WTC11 (cell line): ENCODE measurements at regions not wholly inside any gene's neighbourhood (a gene's known extent, or its start where the extent isn't known, plus 50 kb on each side); places are given as distances from the start of the nearest gene placed in this dataset.

Source experiments
- ATAC-seq: fragments of 200-7000 bp; cut with Tn5 transposase; 2 replicates; pipeline ENCODE4 v1.10.0; 2021; ENCODE audit warnings: mild to moderate bottlenecking, moderate library complexity
- CTCF ChIA-PET: fragments of 300-600 bp; sonication (Branson Sonifier 250); formaldehyde crosslinking; loops from one replicate; lab custom pipeline; 2021; ENCODE audit warnings: antibody characterized with exemption; lab: Charles Lee
- POLR2A ChIA-PET: fragments of 350-600 bp; sonication (Branson Sonifier 250); formaldehyde crosslinking; loops from one replicate; lab custom pipeline; 2021; ENCODE audit warnings: antibody characterized with exemption; lab: Charles Lee
- DNase-seq: peaks from one replicate; pipeline ENCODE4 v3.0.0; 2021; ENCODE audit warnings: low spot score
- H3K27ac Mint-ChIP-seq: 2 replicates; pipeline ENCODE4 v1.8.0; 2021; ENCODE audit warnings: mixed read lengths
- H3K27me3 Mint-ChIP-seq: 2 replicates; pipeline ENCODE4 v1.8.0; 2021; ENCODE audit warnings: low read depth, mild to moderate bottlenecking, moderate library complexity, mixed read lengths
- H3K36me3 Mint-ChIP-seq: 2 replicates; pipeline ENCODE4 v1.8.0; 2021; ENCODE audit warnings: mixed read lengths
- H3K4me1 Mint-ChIP-seq: 2 replicates; pipeline ENCODE4 v1.8.0; 2022; ENCODE audit warnings: mixed read lengths
- H3K4me3 Mint-ChIP-seq: 2 replicates; pipeline ENCODE4 v1.8.0; 2021; ENCODE audit warnings: mild to moderate bottlenecking, moderate library complexity, mixed read lengths
- H3K9me3 Mint-ChIP-seq: 2 replicates; pipeline ENCODE4 v1.8.0; 2021; ENCODE audit warnings: mixed read lengths
- CREM ChIP-seq: sonication (generic); formaldehyde crosslinking; IDR thresholded peaks from 2 replicates; pipeline ENCODE4 v1.8.1; 2022; ENCODE audit warnings: mild to moderate bottlenecking, missing genetic modification reagents, moderate library complexity
- CTCF ChIP-seq: fragments of 200-600 bp; IDR thresholded peaks from 2 replicates; pipeline ENCODE4 v1.8.0; 2022; ENCODE audit warnings: antibody characterized with exemption
- ERG ChIP-seq: fragments of 250-450 bp; sonication (Bioruptor Pico); IDR thresholded peaks from 2 replicates; pipeline ENCODE4 v1.8.0; 2021; ENCODE audit warnings: mild to moderate bottlenecking
- FOXJ3 ChIP-seq: sonication (generic); formaldehyde crosslinking; IDR thresholded peaks from 2 replicates; pipeline ENCODE4 v1.9.0; 2021; ENCODE audit warnings: missing genetic modification reagents, mild to moderate bottlenecking, borderline replicate concordance
- FOXP1 ChIP-seq: sonication (generic); formaldehyde crosslinking; IDR thresholded peaks from 2 replicates; pipeline ENCODE4 v1.8.0; 2022; ENCODE audit warnings: missing genetic modification reagents, mild to moderate bottlenecking, moderate library complexity, borderline replicate concordance
- HMGA2 ChIP-seq: fragments of 250-450 bp; sonication (Bioruptor Pico); IDR thresholded peaks from 2 replicates; pipeline ENCODE4 v1.4.0; 2021; ENCODE audit warnings: mild to moderate bottlenecking, moderate library complexity
- MXD4 ChIP-seq: fragments of 250-450 bp; sonication (Bioruptor Pico); IDR thresholded peaks from 2 replicates; pipeline ENCODE4 v1.8.0; 2021; ENCODE audit warnings: mild to moderate bottlenecking, moderate library complexity, borderline replicate concordance
- NFATC4 ChIP-seq: fragments of 250-450 bp; sonication (Bioruptor Pico); IDR thresholded peaks from 2 replicates; pipeline ENCODE4 v1.9.0; 2021; ENCODE audit warnings: mild to moderate bottlenecking
- NR1H2 ChIP-seq: sonication (generic); formaldehyde crosslinking; IDR thresholded peaks from 2 replicates; pipeline ENCODE4 v1.9.0; 2021; ENCODE audit warnings: mild to moderate bottlenecking, moderate library complexity, missing genetic modification reagents
- RELA ChIP-seq: sonication (generic); formaldehyde crosslinking; IDR thresholded peaks from 2 replicates; pipeline ENCODE4 v1.8.1; 2022; ENCODE audit warnings: missing genetic modification reagents, mild to moderate bottlenecking, borderline replicate concordance
- SMAD3 ChIP-seq: sonication (generic); formaldehyde crosslinking; IDR thresholded peaks from 2 replicates; pipeline ENCODE4 v1.8.0; 2022; ENCODE audit warnings: missing genetic modification reagents, mild to moderate bottlenecking, borderline replicate concordance
- STAT6 ChIP-seq: sonication (generic); formaldehyde crosslinking; conservative IDR thresholded peaks from 2 replicates; pipeline ENCODE4 v1.8.1; 2023; ENCODE audit warnings: mild to moderate bottlenecking, low read depth, missing genetic modification reagents, moderate library complexity
- TEAD4 ChIP-seq: sonication (generic); formaldehyde crosslinking; IDR thresholded peaks from 2 replicates; pipeline ENCODE4 v1.8.0; 2022; ENCODE audit warnings: mild to moderate bottlenecking, missing genetic modification reagents
- TP53 ChIP-seq: sonication (generic); formaldehyde crosslinking; IDR thresholded peaks from 2 replicates; pipeline ENCODE4 v1.8.1; 2023; ENCODE audit warnings: mild to moderate bottlenecking, missing genetic modification reagents
- USF1 ChIP-seq: sonication (generic); formaldehyde crosslinking; IDR thresholded peaks from 2 replicates; pipeline ENCODE4 v1.8.0; 2022; ENCODE audit warnings: mild to moderate bottlenecking, missing genetic modification reagents
- USF2 ChIP-seq: sonication (generic); formaldehyde crosslinking; IDR thresholded peaks from 2 replicates; pipeline ENCODE4 v1.8.1; 2023; ENCODE audit warnings: mild to moderate bottlenecking, missing genetic modification reagents, moderate library complexity
- ZMAT4 ChIP-seq: fragments of 250-450 bp; sonication (Bioruptor Pico); IDR thresholded peaks from 2 replicates; pipeline ENCODE4 v1.9.0; 2021; ENCODE audit warnings: mild to moderate bottlenecking
- ZNF232 ChIP-seq: sonication (generic); formaldehyde crosslinking; IDR thresholded peaks from 2 replicates; pipeline ENCODE4 v1.8.0; 2022; ENCODE audit warnings: mild to moderate bottlenecking, missing genetic modification reagents
- ZNF423 ChIP-seq: fragments of 250-450 bp; sonication (Bioruptor Pico); IDR thresholded peaks from 2 replicates; pipeline ENCODE4 v2.1.2; 2022; ENCODE audit warnings: mild to moderate bottlenecking, moderate library complexity
- TF ChIP-seq, protein P1 (sequence below): fragments of 250-450 bp; sonication (Bioruptor Pico); IDR thresholded peaks from 2 replicates; pipeline ENCODE4 v1.9.0; 2021; ENCODE audit warnings: moderate library complexity, mild to moderate bottlenecking, inconsistent platforms, borderline replicate concordance
- TF ChIP-seq, protein P2 (sequence below): sonication (generic); formaldehyde crosslinking; IDR thresholded peaks from 2 replicates; pipeline ENCODE4 v1.8.1; 2022; ENCODE audit warnings: low read depth, mild to moderate bottlenecking, moderate library complexity, missing genetic modification reagents, borderline replicate concordance

- TF ChIP-seq STAT6 (CRISPR knock-in tag) = no peak
- no peak for TF ChIP-seq USF1 (CRISPR knock-in tag)
- no peak for TF ChIP-seq MXD4 (CRISPR knock-in tag)
- TF ChIP-seq ERG (CRISPR knock-in tag) = no peak
- TF ChIP-seq ZNF232 = no peak
- no peak for TF ChIP-seq USF2 (CRISPR knock-in tag)
- no peak for TF ChIP-seq TEAD4 (CRISPR knock-in tag)
- TF ChIP-seq FOXP1 (CRISPR knock-in tag) = no peak
- TF ChIP-seq CREM (CRISPR knock-in tag) = no peak
Measured at GRCh38 chr18:56455874-56456273, 182.5 kb downstream of the TXNL1 start (continued).

GRCh38 chr18:56455141-56455540 is 183.3 kb downstream of the TXNL1 start:
- Mint-ChIP-seq H3K27me3 (no peaks in the 10 kb centered on the region), H3K36me3 (no peaks in the 10 kb centered on the region), H3K4me3 (no peak overlapping the region), H3K9me3 (peaks cover 5% of the 10 kb centered on the region; the same call in 1 of the 2 replicates), H3K27ac (no peak overlapping the region), H3K4me1 (peaks cover 36% of the 10 kb centered on the region)
- DNase-seq (no peak), ATAC-seq (no peak)
- CTCF ChIA-PET = no interaction called here
- POLR2A ChIA-PET = no interaction called here
- TF ChIP-seq NR1H2 (CRISPR knock-in tag) (no peak), CTCF (no peak), SMAD3 (CRISPR knock-in tag) (no peak), RELA (CRISPR knock-in tag) (no peak), NFATC4 (CRISPR knock-in tag) (no peak), HMGA2 (CRISPR knock-in tag) (no peak), FOXJ3 (CRISPR knock-in tag) (no peak), TP53 (CRISPR knock-in tag) (no peak), USF1 (CRISPR knock-in tag) (no peak), FOXP1 (CRISPR knock-in tag) (no peak), ZMAT4 (CRISPR knock-in tag) (no peak), ZNF423 (CRISPR knock-in tag) (no peak)
- TF ChIP-seq, protein P1, sequence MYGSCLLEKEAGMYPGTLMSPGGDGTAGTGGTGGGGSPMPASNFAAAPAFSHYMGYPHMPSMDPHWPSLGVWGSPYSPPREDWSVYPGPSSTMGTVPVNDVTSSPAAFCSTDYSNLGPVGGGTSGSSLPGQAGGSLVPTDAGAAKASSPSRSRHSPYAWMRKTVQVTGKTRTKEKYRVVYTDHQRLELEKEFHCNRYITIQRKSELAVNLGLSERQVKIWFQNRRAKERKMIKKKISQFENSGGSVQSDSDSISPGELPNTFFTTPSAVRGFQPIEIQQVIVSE (CRISPR knock-in tag) = no peak
- TF ChIP-seq, protein P2, sequence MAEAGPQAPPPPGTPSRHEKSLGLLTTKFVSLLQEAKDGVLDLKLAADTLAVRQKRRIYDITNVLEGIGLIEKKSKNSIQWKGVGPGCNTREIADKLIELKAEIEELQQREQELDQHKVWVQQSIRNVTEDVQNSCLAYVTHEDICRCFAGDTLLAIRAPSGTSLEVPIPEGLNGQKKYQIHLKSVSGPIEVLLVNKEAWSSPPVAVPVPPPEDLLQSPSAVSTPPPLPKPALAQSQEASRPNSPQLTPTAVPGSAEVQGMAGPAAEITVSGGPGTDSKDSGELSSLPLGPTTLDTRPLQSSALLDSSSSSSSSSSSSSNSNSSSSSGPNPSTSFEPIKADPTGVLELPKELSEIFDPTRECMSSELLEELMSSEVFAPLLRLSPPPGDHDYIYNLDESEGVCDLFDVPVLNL (CRISPR knock-in tag) = no peak
